H1 (cell line): ENCODE measurements at regions not wholly inside any gene's neighbourhood (a gene's known extent, or its start where the extent isn't known, plus 50 kb on each side); places are given as distances from the start of the nearest gene placed in this dataset.

Experiments
- POLR2A ChIP-seq, 2 experiments: IDR thresholded peaks; 1 replicate in 1 of 2; 2 replicates in 1 of 2; pipeline ENCODE4 v1.6.1; 2011; ENCODE audit warnings: low read depth in 2 of 2, low read length in 2 of 2, mild to moderate bottlenecking in 2 of 2; ENCODE audit errors: control extremely low read depth in 1 of 2
- RFX5 ChIP-seq: IDR thresholded peaks from 2 replicates; pipeline ENCODE4 v1.6.1; 2011; ENCODE audit warnings: low read depth, low read length, improper control_type of control experiment, borderline replicate concordance

- no peak for TF ChIP-seq POLR2A (IDR thresholded peaks at IDR 0.05; ENCODE audit: control extremely low read depth in 1 of 2, low read depth in 2 of 2, low read length in 2 of 2)
- TF ChIP-seq RFX5 = no peak
- TF ChIP-seq, all 59 proteins: peak for 0
Measured at GRCh38 chr1:112040891-112041740, 51.6 kb upstream of the KCND3 start (continued).
